OCI-LY7 (cell line): ENCODE measurements at regions not wholly inside any gene's neighbourhood (a gene's known extent, or its start where the extent isn't known, plus 50 kb on each side); places are given as distances from the start of the nearest gene placed in this dataset.

ENCODE experiments used
- BruUV-seq: library from RNA; stranded (reverse); fragments of 400-500 nt; replicated peaks from 2 replicates; lab custom pipeline; 2021; lab: Mats Ljungman, UMichigan
- CTCF ChIA-PET: fragments of 300-600 bp; sonication (Branson Sonifier 250); formaldehyde crosslinking; loops from one replicate; lab custom pipeline; 2022; ENCODE audit warnings: antibody characterized with exemption; ENCODE audit not compliant: unreplicated experiment; lab: Charles Lee
- POLR2A ChIA-PET: fragments of 300-600 bp; sonication (Branson Sonifier 250); formaldehyde crosslinking; loops from one replicate; lab custom pipeline; 2022; ENCODE audit warnings: antibody characterized with exemption; lab: Charles Lee
- DNase-seq: peaks from one replicate; pipeline ENCODE4 v3.0.0-alpha.2; 2015; ENCODE audit warnings: low spot score
- H2AFZ ChIP-seq: fragments of 200-600 bp; sonication (generic), shearing (Covaris generic); 2 replicates; pipeline ENCODE4 v1.6.1; 2014; ENCODE audit warnings: mild to moderate bottlenecking, antibody characterized with exemption, low read length, moderate library complexity
- H3K27ac ChIP-seq: fragments of 200-600 bp; sonication (generic); 2 replicates; pipeline ENCODE4 v1.5.1; 2014; ENCODE audit warnings: mixed run types, low read depth, mild to moderate bottlenecking, moderate library complexity, low read length, inconsistent platforms; ENCODE audit not compliant: poor library complexity, severe bottlenecking
- H3K36me3 ChIP-seq: fragments of 200-600 bp; sonication (generic); 2 replicates; pipeline ENCODE4 v1.6.1; 2014; ENCODE audit warnings: mild to moderate bottlenecking, antibody characterized with exemption, low read length, moderate library complexity, mixed read lengths; ENCODE audit not compliant: insufficient read depth
- H3K4me1 ChIP-seq: fragments of 200-600 bp; sonication (generic); 2 replicates; pipeline ENCODE4 v1.5.1; 2014; ENCODE audit warnings: mild to moderate bottlenecking, low read length; ENCODE audit not compliant: insufficient read depth, poor library complexity, severe bottlenecking
- H3K4me2 ChIP-seq: fragments of 200-600 bp; sonication (generic); 2 replicates; pipeline ENCODE4 v1.6.1; 2014; ENCODE audit warnings: mild to moderate bottlenecking, low read length
- H3K4me3 ChIP-seq: fragments of 200-600 bp; sonication (generic); 2 replicates; pipeline ENCODE4 v1.5.1; 2014; ENCODE audit warnings: mild to moderate bottlenecking, low read depth, low read length; ENCODE audit not compliant: poor library complexity, severe bottlenecking
- H3K79me2 ChIP-seq: fragments of 200-600 bp; sonication (generic); 2 replicates; pipeline ENCODE4 v1.6.1; 2016; ENCODE audit warnings: low read depth, mild to moderate bottlenecking, low read length, moderate library complexity, mixed read lengths; ENCODE audit not compliant: insufficient read depth
- H3K9me2 ChIP-seq: fragments of 200-600 bp; sonication (generic); 2 replicates; pipeline ENCODE4 v1.6.1; 2016; ENCODE audit warnings: mild to moderate bottlenecking, low read length, mixed read lengths; ENCODE audit not compliant: insufficient read depth
- H3K9me3 ChIP-seq: fragments of 200-600 bp; sonication (generic); 2 replicates; pipeline ENCODE4 v1.6.1; 2014; ENCODE audit warnings: mild to moderate bottlenecking, mixed run types, low read length, mixed read lengths
- H4K20me1 ChIP-seq: fragments of 200-600 bp; sonication (generic); 2 replicates; pipeline ENCODE4 v1.6.1; 2014; ENCODE audit warnings: mild to moderate bottlenecking, antibody characterized with exemption, low read length, moderate library complexity, mixed read lengths; ENCODE audit not compliant: insufficient read depth
- CTCF ChIP-seq: fragments of 200-600 bp; sonication (generic); conservative IDR thresholded peaks from 2 replicates; pipeline ENCODE4 v1.5.1; 2014; ENCODE audit warnings: mild to moderate bottlenecking, antibody characterized with exemption, low read length, moderate library complexity, mixed read lengths
- EZH2phosphoT487 ChIP-seq: fragments of 200-600 bp; sonication (generic); IDR thresholded peaks from 2 replicates; pipeline ENCODE4 v1.6.1; 2018; ENCODE audit warnings: low read depth, borderline replicate concordance, mild to moderate bottlenecking, mixed run types, antibody characterized with exemption, low read length, moderate library complexity, mixed read lengths
- intact Hi-C: fragments of 100-400 bp; cut with micrococcal nuclease; formaldehyde crosslinking; loops from one replicate; pipeline ENCODE4 v1.10.0; 2022; ENCODE audit not compliant: unreplicated experiment

GRCh38 chr1:115499253-115499652 lies 142.5 kb upstream of the VANGL1 start:
- Histone ChIP-seq H3K4me2 (no peak overlapping the region), H4K20me1 (no peaks in the 10 kb centered on the region), H2AFZ (no peak overlapping the region), H3K36me3 (no peaks in the 10 kb centered on the region), H3K4me3 (no peak overlapping the region), H3K27ac (no peak overlapping the region), H3K4me1 (no peaks in the 10 kb centered on the region), H3K9me2 (no peaks in the 10 kb centered on the region), H3K9me3 (no peaks in the 10 kb centered on the region), H3K79me2 (no peaks in the 10 kb centered on the region)
- BruUV-seq: no TSS peak
- intact Hi-C loops: no loop called here
- ChIA-PET POLR2A (no interaction called here), CTCF (no interaction called here)
- TF ChIP-seq EZH2phosphoT487 (no peak), CTCF (no peak)
- no peak for DNase-seq

GRCh38 chr1:115496904-115497527 lies 144.8 kb upstream of the VANGL1 start:
- no peaks in the 10 kb centered on the region for H3K9me2 ChIP-seq
- BruUV-seq: no TSS peak
- H4K20me1 ChIP-seq: no peaks in the 10 kb centered on the region
- intact Hi-C loops: no loop called here
- no peak overlapping the region for H2AFZ ChIP-seq
- no peaks in the 10 kb centered on the region for H3K36me3 ChIP-seq
- H3K27ac ChIP-seq: no peak overlapping the region
- H3K4me2 ChIP-seq: no peak overlapping the region
- POLR2A ChIA-PET: no interaction called here
- H3K4me3 ChIP-seq: no peak overlapping the region
- no peaks in the 10 kb centered on the region for H3K9me3 ChIP-seq
- H3K4me1 ChIP-seq: no peaks in the 10 kb centered on the region
- CTCF ChIA-PET: no interaction called here
- no peak for DNase-seq
- no peak for TF ChIP-seq EZH2phosphoT487
- no peak for TF ChIP-seq CTCF
- H3K79me2 ChIP-seq: no peaks in the 10 kb centered on the region

DNA sequence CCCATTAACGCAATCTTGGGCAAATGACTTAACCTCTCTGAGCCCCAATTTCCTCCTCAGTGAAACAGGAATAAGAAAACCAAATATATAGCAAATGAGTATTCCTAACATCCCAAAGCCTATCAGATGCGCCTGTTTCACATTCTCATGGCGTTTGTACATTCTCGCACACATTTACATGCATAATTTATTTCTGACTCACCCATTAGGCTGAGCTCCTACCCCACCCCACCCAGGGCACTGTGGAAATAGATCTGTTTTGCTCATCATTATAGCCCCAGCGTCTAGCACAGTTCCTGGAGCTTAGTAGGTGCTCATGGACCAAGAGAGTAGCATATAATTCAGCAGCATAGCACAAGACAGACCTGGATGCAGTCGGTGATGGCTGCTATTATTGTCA lies 146.1 kb upstream of the VANGL1 start:
- TF ChIP-seq EZH2phosphoT487 (no peak), CTCF (no peak)
- H3K4me3 ChIP-seq: no peak overlapping the region
- no peak overlapping the region for H3K27ac ChIP-seq
- no peak overlapping the region for H2AFZ ChIP-seq
- intact Hi-C loops: no loop called here
- no peaks in the 10 kb centered on the region for H4K20me1 ChIP-seq
- H3K79me2 ChIP-seq: no peaks in the 10 kb centered on the region
- no TSS peak for BruUV-seq
- H3K4me2 ChIP-seq: no peak overlapping the region
- H3K9me2 ChIP-seq: no peaks in the 10 kb centered on the region
- DNase-seq: no peak
- CTCF ChIA-PET: interaction anchor here (0.6 kb wide), 1 partner anchor 211 kb away, joined by 3 read pairs; no protein-coding TSS in a partner anchor
- no peaks in the 10 kb centered on the region for H3K4me1 ChIP-seq
- no peaks in the 10 kb centered on the region for H3K9me3 ChIP-seq
- H3K36me3 ChIP-seq: no peaks in the 10 kb centered on the region
- POLR2A ChIA-PET: no interaction called here
